Thoracic aorta (tissue), 2 donors: ENCODE measurements at regions not wholly inside any gene's neighbourhood (a gene's known extent, or its start where the extent isn't known, plus 50 kb on each side); places are given as distances from the start of the nearest gene placed in this dataset.

Experiments used
- ATAC-seq: fragments of 150-250 bp; one replicate; pipeline ENCODE4 v1.8.0; 2017; ENCODE audit warnings: low read depth; ENCODE audit not compliant: insufficient number of reproducible peaks, low FRiP score
- DNase-seq: peaks from one replicate; pipeline ENCODE4 v3.0.0-alpha.2; 2020; ENCODE audit warnings: low spot score
- H3K27ac ChIP-seq, 2 donors: fragments of 200-600 bp; sonication (generic); 1 replicate in 1 of 2; 2 replicates in 1 of 2; pipeline ENCODE4 v1.5.1; 2016; ENCODE audit warnings: mild to moderate bottlenecking in 2 of 2, moderate library complexity in 2 of 2
- H3K27me3 ChIP-seq: fragments of 200-600 bp; sonication (generic); replicated peaks from 2 replicates; pipeline ENCODE4 v1.6.0; 2016; ENCODE audit warnings: mild to moderate bottlenecking; ENCODE audit not compliant: insufficient read depth
- H3K36me3 ChIP-seq: fragments of 200-600 bp; sonication (generic); one replicate; pipeline ENCODE4 v1.5.1; 2016
- H3K4me1 ChIP-seq, 2 donors: fragments of 200-600 bp; sonication (generic); 1 replicate in 1 of 2; 2 replicates in 1 of 2; pipeline versions ENCODE4 v1.5.1 to v1.6.0; 2016; ENCODE audit warnings: low read depth in 2 of 2, mild to moderate bottlenecking in 1 of 2; ENCODE audit not compliant: control insufficient read depth in 1 of 2
- H3K4me3 ChIP-seq: fragments of 200-600 bp; sonication (generic); 2 replicates; pipeline ENCODE4 v1.5.1; 2016; ENCODE audit warnings: mild to moderate bottlenecking
- H3K9me3 ChIP-seq: fragments of 200-600 bp; sonication (generic); 2 replicates; pipeline ENCODE4 v1.5.1; 2016
- CTCF ChIP-seq: fragments of 200-600 bp; sonication (generic); IDR thresholded peaks from one replicate; pipeline ENCODE4 v1.5.1; 2019; ENCODE audit warnings: antibody characterized with exemption

GRCh38 chr20:54283253-54283652 is 75.4 kb downstream of the PFDN4 start:
- TF ChIP-seq CTCF = no peak
- Histone ChIP-seq H3K36me3 (no peaks in the 10 kb centered on the region), H3K9me3 (no peaks in the 10 kb centered on the region), H3K27me3 (no peaks in the 10 kb centered on the region), H3K4me1 (no peaks in the 10 kb centered on the region), H3K4me3 (no peak overlapping the region), H3K27ac (no peak overlapping the region)
- DNase-seq = no peak
- ATAC-seq = no peak

GRCh38 chr20:54284928-54285704 is 77.2 kb downstream of the PFDN4 start:
- no peak for ATAC-seq
- DNase-seq = no peak
- no peak for TF ChIP-seq CTCF
- Histone ChIP-seq H3K36me3 (no peaks in the 10 kb centered on the region), H3K4me1 (no peaks in the 10 kb centered on the region), H3K4me3 (no peak overlapping the region), H3K9me3 (no peaks in the 10 kb centered on the region), H3K27me3 (no peaks in the 10 kb centered on the region), H3K27ac (no peak overlapping the region)

- no peaks in the 10 kb centered on the region for H3K27me3 ChIP-seq
- H3K36me3 ChIP-seq = no peaks in the 10 kb centered on the region
- no peak overlapping the region for H3K27ac ChIP-seq
- no peak for DNase-seq
- H3K4me3 ChIP-seq = no peak overlapping the region
- H3K4me1 ChIP-seq = peaks cover 0 to 17% of the 10 kb centered on the region in 2 donors
- ATAC-seq = no peak
- no peaks in the 10 kb centered on the region for H3K9me3 ChIP-seq
- TF ChIP-seq CTCF = no peak
These were observed 82.7 kb downstream of the PFDN4 start for GRCh38 chr20:54290636-54291035.

- TF ChIP-seq CTCF = no peak
- no peaks in the 10 kb centered on the region for H3K36me3 ChIP-seq
- no peaks in the 10 kb centered on the region for H3K9me3 ChIP-seq
- H3K4me1 ChIP-seq = peaks cover 0 to 17% of the 10 kb centered on the region in 2 donors
- DNase-seq (no peak), ATAC-seq (no peak)
- no peak overlapping the region for H3K4me3 ChIP-seq
- H3K27me3 ChIP-seq = no peaks in the 10 kb centered on the region
- no peak overlapping the region for H3K27ac ChIP-seq
These were observed 83.6 kb downstream of the PFDN4 start for GRCh38 chr20:54291339-54292010.

- no peak for DNase-seq
- Histone ChIP-seq H3K9me3 (no peaks in the 10 kb centered on the region), H3K27ac (no peak overlapping the region), H3K4me1 (peaks cover 0 to 17% of the 10 kb centered on the region in 2 donors), H3K27me3 (no peaks in the 10 kb centered on the region), H3K4me3 (no peak overlapping the region), H3K36me3 (no peaks in the 10 kb centered on the region)
- ATAC-seq = no peak
- TF ChIP-seq CTCF = no peak
These were observed 84.3 kb downstream of the PFDN4 start for GRCh38 chr20:54292185-54292584.
